PC-3 (cell line): ENCODE measurements at regions not wholly inside any gene's neighbourhood (a gene's known extent, or its start where the extent isn't known, plus 50 kb on each side); places are given as distances from the start of the nearest gene placed in this dataset.

ENCODE experiments used
- ATAC-seq: fragments of 200-7000 bp; cut with Tn5 transposase; 2 replicates; pipeline ENCODE4 v1.9.1; 2020; ENCODE audit warnings: mild to moderate bottlenecking, moderate library complexity
- BruUV-seq: library from RNA; stranded (reverse); fragments of 400-500 nt; replicated peaks from 2 replicates; lab custom pipeline; 2021; lab: Mats Ljungman, UMichigan
- CTCF ChIA-PET: fragments of 300-600 bp; sonication (Branson Sonifier 250); formaldehyde crosslinking; loops from one replicate; lab custom pipeline; 2022; ENCODE audit warnings: antibody characterized with exemption; lab: Charles Lee
- POLR2A ChIA-PET: fragments of 300-600 bp; sonication (Branson Sonifier 250); formaldehyde crosslinking; loops from one replicate; lab custom pipeline; 2022; ENCODE audit warnings: antibody characterized with exemption; ENCODE audit not compliant: unreplicated experiment; lab: Charles Lee
- DNase-seq: peaks from one replicate; pipeline ENCODE4 v3.0.0-alpha.2; 2015
- H2AFZ ChIP-seq: fragments of 300-600 bp; sonication (generic); 2 replicates; pipeline ENCODE4 v1.6.0; 2016; ENCODE audit warnings: antibody characterized with exemption, low read length
- H3F3A ChIP-seq: fragments of 300-600 bp; sonication (generic); one replicate; pipeline ENCODE4 v1.6.0; 2017; ENCODE audit warnings: antibody characterized with exemption, low read length, control low read depth, mild to moderate bottlenecking; ENCODE audit not compliant: unreplicated experiment
- H3K27ac ChIP-seq: fragments of 300-600 bp; sonication (generic); 2 replicates; pipeline ENCODE4 v1.5.1; 2016; ENCODE audit warnings: mild to moderate bottlenecking, low read length
- H3K27me3 ChIP-seq: fragments of 300-600 bp; sonication (generic); 2 replicates; pipeline ENCODE4 v1.6.1; 2016; ENCODE audit warnings: low read length, mixed read lengths
- H3K36me3 ChIP-seq: fragments of 300-600 bp; sonication (generic); 2 replicates; pipeline ENCODE4 v1.6.1; 2016; ENCODE audit warnings: low read depth, mixed run types, low read length, mixed read lengths
- H3K4me1 ChIP-seq: fragments of 300-600 bp; sonication (generic); 2 replicates; pipeline ENCODE4 v1.5.1; 2016; ENCODE audit warnings: low read length; ENCODE audit not compliant: insufficient read depth
- H3K4me2 ChIP-seq: fragments of 300-600 bp; sonication (generic); 2 replicates; pipeline ENCODE4 v1.6.0; 2016; ENCODE audit warnings: low read length
- H3K4me3 ChIP-seq: fragments of 300-600 bp; sonication (generic); 2 replicates; pipeline ENCODE4 v1.5.1; 2016; ENCODE audit warnings: mild to moderate bottlenecking, low read length, mixed read lengths
- H3K79me2 ChIP-seq: fragments of 300-600 bp; sonication (generic); 2 replicates; pipeline ENCODE4 v1.6.1; 2017; ENCODE audit warnings: low read length, mixed read lengths
- H3K9ac ChIP-seq: fragments of 300-600 bp; sonication (generic); 2 replicates; pipeline ENCODE4 v1.6.0; 2016; ENCODE audit warnings: mild to moderate bottlenecking, low read length
- H3K9me2 ChIP-seq: fragments of 300-600 bp; sonication (generic); replicated peaks from 2 replicates; pipeline ENCODE4 v1.6.1; 2016; ENCODE audit warnings: mixed run types, low read length, mixed read lengths
- H3K9me3 ChIP-seq: fragments of 300-600 bp; sonication (generic); 2 replicates; pipeline ENCODE4 v1.6.1; 2016; ENCODE audit warnings: low read length, mixed read lengths
- H4K20me1 ChIP-seq: fragments of 300-600 bp; sonication (generic); 2 replicates; pipeline ENCODE4 v1.6.1; 2016; ENCODE audit warnings: low read length, mixed read lengths
- CTCF ChIP-seq: fragments of 300-600 bp; sonication (generic); conservative IDR thresholded peaks from 2 replicates; pipeline ENCODE4 v1.5.1; 2017; ENCODE audit warnings: antibody characterized with exemption, low read depth, mild to moderate bottlenecking, low read length
- EZH2 ChIP-seq: fragments of 300-600 bp; sonication (generic); IDR thresholded peaks from one replicate; pipeline ENCODE4 v1.6.1; 2017; ENCODE audit warnings: antibody characterized with exemption, mild to moderate bottlenecking, low read length; ENCODE audit not compliant: unreplicated experiment
- EZH2phosphoT487 ChIP-seq: fragments of 300-600 bp; sonication (generic); IDR thresholded peaks from 2 replicates; pipeline ENCODE4 v1.6.1; 2018; ENCODE audit warnings: mild to moderate bottlenecking, antibody characterized with exemption, low read length, borderline replicate concordance
- intact Hi-C: fragments of 100-400 bp; cut with micrococcal nuclease; formaldehyde crosslinking; loops from 2 replicates; pipeline ENCODE4 v1.9.0; 2023

GRCh38 chr4:62275470-62275869 lies 1075.3 kb downstream of the ADGRL3 start:
- TF ChIP-seq CTCF: no peak
- TF ChIP-seq EZH2: no peak
- no peak for TF ChIP-seq EZH2phosphoT487
- BruUV-seq: no TSS peak

GRCh38 chr4:62274782-62275181 lies 1074.7 kb downstream of the ADGRL3 start:
- Histone ChIP-seq H4K20me1 (no peaks in the 10 kb centered on the region), H3K9me2 (0 out of 2 replicates have a peak, but pooled peaks cover 5% of the 10 kb centered on the region), H3K4me2 (no peak overlapping the region), H3K27ac (no peak overlapping the region), H2AFZ (no peak overlapping the region), H3K27me3 (no peaks in the 10 kb centered on the region), H3K9ac (no peak overlapping the region), H3F3A (no peaks in the 10 kb centered on the region), H3K79me2 (no peaks in the 10 kb centered on the region), H3K4me1 (no peaks in the 10 kb centered on the region), H3K4me3 (no peak overlapping the region), H3K36me3 (no peaks in the 10 kb centered on the region), H3K9me3 (no peaks in the 10 kb centered on the region)
- no TSS peak for BruUV-seq
- TF ChIP-seq EZH2 (no peak), CTCF (no peak), EZH2phosphoT487 (no peak)
- CTCF ChIA-PET: no interaction called here
- ATAC-seq (no peak), DNase-seq (no peak)
- POLR2A ChIA-PET: no interaction called here
- intact Hi-C loops: no loop called here

More at GRCh38 chr4:62275470-62275869, 1075.3 kb downstream of the ADGRL3 start:
- Histone ChIP-seq H4K20me1 (no peaks in the 10 kb centered on the region), H3K36me3 (no peaks in the 10 kb centered on the region), H3K9me2 (0 out of 2 replicates have a peak, but pooled peaks cover 5% of the 10 kb centered on the region), H3K4me1 (no peaks in the 10 kb centered on the region), H3K79me2 (no peaks in the 10 kb centered on the region), H3K9me3 (no peaks in the 10 kb centered on the region), H3K4me2 (no peak overlapping the region), H3K27ac (no peak overlapping the region), H3K27me3 (no peaks in the 10 kb centered on the region), H2AFZ (no peak overlapping the region), H3K4me3 (no peak overlapping the region), H3K9ac (no peak overlapping the region), H3F3A (no peaks in the 10 kb centered on the region)
- POLR2A ChIA-PET: no interaction called here
- DNase-seq (no peak), ATAC-seq (no peak)
- intact Hi-C loops: no loop called here
- CTCF ChIA-PET: no interaction called here

- no peaks in the 10 kb centered on the region for H3K9me3 ChIP-seq
- H3K27me3 ChIP-seq: no peaks in the 10 kb centered on the region
- no peaks in the 10 kb centered on the region for H3K4me1 ChIP-seq
- POLR2A ChIA-PET: no interaction called here
- no peak overlapping the region for H3K27ac ChIP-seq
- H3K4me3 ChIP-seq: no peak overlapping the region
- TF ChIP-seq EZH2: no peak
- TF ChIP-seq CTCF: no peak
- no peak overlapping the region for H2AFZ ChIP-seq
- H3K36me3 ChIP-seq: no peaks in the 10 kb centered on the region
- H3K4me2 ChIP-seq: no peak overlapping the region
- H4K20me1 ChIP-seq: no peaks in the 10 kb centered on the region
- H3K9ac ChIP-seq: no peak overlapping the region
- DNase-seq (no peak), ATAC-seq (no peak)
- CTCF ChIA-PET: no interaction called here
- H3K79me2 ChIP-seq: no peaks in the 10 kb centered on the region
- 0 out of 2 replicates have a peak, but pooled peaks cover 5% of the 10 kb centered on the region for H3K9me2 ChIP-seq
- no TSS peak for BruUV-seq
- intact Hi-C loops: no loop called here
- H3F3A ChIP-seq: no peaks in the 10 kb centered on the region
Observed at GRCh38 chr4:62271107-62271506, 1071.0 kb downstream of the ADGRL3 start.
